H1 (cell line): ENCODE measurements at regions not wholly inside any gene's neighbourhood (a gene's known extent, or its start where the extent isn't known, plus 50 kb on each side); places are given as distances from the start of the nearest gene placed in this dataset.

Source experiments
- CTCF ChIA-PET: fragments of 300-600 bp; sonication (Branson Sonifier 250); formaldehyde crosslinking; loops from one replicate; lab custom pipeline; 2021; ENCODE audit not compliant: partially characterized antibody; lab: Charles Lee
- POLR2A ChIA-PET: fragments of 300-600 bp; sonication (Branson Sonifier 250); formaldehyde crosslinking; loops from one replicate; lab custom pipeline; 2021; ENCODE audit warnings: inconsistent platforms; ENCODE audit not compliant: partially characterized antibody; lab: Charles Lee
- DNase-seq, 2 experiments: peaks; one replicate each; pipeline versions ENCODE4 v3.0.0 to v3.0.0-alpha.2; 2010 to 2022; ENCODE audit warnings: low spot score in 2 of 2, low read depth in 1 of 2, mixed read lengths in 1 of 2
- FAIRE-seq: peaks from 2 replicates; lab custom pipeline; 2011; peaks lifted over from hg19 to GRCh38; lab: Jason Lieb, UNC
- H2AFZ ChIP-seq: 2 replicates; pipeline ENCODE4 v1.8.1; 2012; ENCODE audit warnings: low read length, inconsistent platforms
- H2AK5ac ChIP-seq: 2 replicates; pipeline ENCODE4 v1.6.1; 2013; ENCODE audit warnings: low read depth, low read length
- H2BK120ac ChIP-seq: replicated peaks from 2 replicates; pipeline ENCODE3; 2013; ENCODE audit warnings: low read depth, low read length, inconsistent platforms
- H2BK12ac ChIP-seq: 2 replicates; pipeline ENCODE4 v1.6.1; 2013; ENCODE audit warnings: low read depth, low read length
- H2BK15ac ChIP-seq: 2 replicates; pipeline ENCODE4 v1.6.1; 2013; ENCODE audit warnings: low read length
- H2BK20ac ChIP-seq: 2 replicates; pipeline ENCODE4 v1.6.1; 2013; ENCODE audit warnings: low read length
- H2BK5ac ChIP-seq: 2 replicates; pipeline ENCODE4 v1.6.1; 2013; ENCODE audit warnings: low read depth, low read length
- H3K14ac ChIP-seq: 2 replicates; pipeline ENCODE4 v1.6.1; 2013; ENCODE audit warnings: inconsistent platforms; ENCODE audit not compliant: insufficient read length
- H3K18ac ChIP-seq: 2 replicates; pipeline ENCODE4 v1.6.1; 2013; ENCODE audit warnings: low read length; ENCODE audit errors: extremely low read depth
- H3K23ac ChIP-seq: 2 replicates; pipeline ENCODE4 v1.6.1; 2013; ENCODE audit warnings: inconsistent platforms; ENCODE audit not compliant: insufficient read length
- H3K23me2 ChIP-seq: 2 replicates; pipeline ENCODE4 v1.6.1; 2013; ENCODE audit warnings: low read depth, low read length
- H3K27ac ChIP-seq: 2 replicates; pipeline ENCODE4 v1.6.1; 2011; ENCODE audit warnings: low read depth, low read length, inconsistent platforms
- H3K27me3 ChIP-seq, 4 experiments: replicated peaks in 1 of 4; 1 replicate in 1 of 4; 2 replicates in 3 of 4; pipeline versions ENCODE4 v1.6.1 to v1.8.1; 2011 to 2013; ENCODE audit warnings: low read length in 3 of 4, mild to moderate bottlenecking in 3 of 4, inconsistent platforms in 2 of 4, mixed read lengths in 2 of 4, moderate library complexity in 1 of 4; ENCODE audit not compliant: control insufficient read depth in 3 of 4, insufficient read depth in 3 of 4; ENCODE audit errors: extremely low read depth in 1 of 4
- H3K36me3 ChIP-seq, 4 experiments: 2 replicates each; pipeline versions ENCODE4 v1.6.1 to v1.8.1; 2011 to 2013; ENCODE audit warnings: mild to moderate bottlenecking in 4 of 4, low read length in 3 of 4, moderate library complexity in 2 of 4, control low read depth in 1 of 4, inconsistent platforms in 1 of 4; ENCODE audit not compliant: insufficient read depth in 4 of 4, control insufficient read depth in 2 of 4
- H3K4ac ChIP-seq: replicated peaks from 2 replicates; pipeline ENCODE3; 2013; ENCODE audit warnings: low read length, low read depth, mixed read lengths, inconsistent platforms; ENCODE audit not compliant: insufficient read length
- H3K4me1 ChIP-seq, 4 experiments: replicated peaks in 1 of 4; 1 replicate in 1 of 4; 2 replicates in 3 of 4; pipeline versions ENCODE4 v1.6.1 to v1.8.1; 2011 to 2013; ENCODE audit warnings: low read length in 3 of 4, inconsistent platforms in 2 of 4, mixed read lengths in 1 of 4; ENCODE audit not compliant: insufficient read depth in 4 of 4, control insufficient read depth in 3 of 4
- H3K4me2 ChIP-seq, 2 experiments: 2 replicates each; pipeline versions ENCODE4 v1.6.1 to v1.8.1; 2011 to 2013; ENCODE audit warnings: low read depth in 2 of 2, low read length in 2 of 2, control low read depth in 1 of 2, inconsistent platforms in 1 of 2, mild to moderate bottlenecking in 1 of 2; ENCODE audit not compliant: insufficient read depth in 1 of 2
- H3K4me3 ChIP-seq, 4 experiments: fragments of 200-600, 300-600 bp in 1 of 4; sonication (generic), shearing (Covaris generic), sonication (Bioruptor Twin) in 1 of 4; 2 replicates each; pipeline versions ENCODE4 v1.5.1 to v1.8.1; 2011 to 2016; ENCODE audit warnings: low read length in 4 of 4, low read depth in 3 of 4, control low read depth in 2 of 4, inconsistent platforms in 2 of 4, mild to moderate bottlenecking in 2 of 4, mixed read lengths in 1 of 4, moderate library complexity in 1 of 4; ENCODE audit not compliant: insufficient read depth in 2 of 4; ENCODE audit errors: extremely low read depth in 1 of 4
- H3K56ac ChIP-seq: replicated peaks from 2 replicates; pipeline ENCODE3; 2013; ENCODE audit warnings: low read depth, mild to moderate bottlenecking, mixed read lengths, low read length, inconsistent platforms; ENCODE audit not compliant: insufficient read length
- H3K79me1 ChIP-seq: 2 replicates; pipeline ENCODE4 v1.6.1; 2013; ENCODE audit warnings: low read depth, low read length, control low read depth
- H3K79me2 ChIP-seq, 2 experiments: 2 replicates each; pipeline versions ENCODE4 v1.6.1 to v1.8.1; 2012 to 2013; ENCODE audit warnings: low read length in 2 of 2, mild to moderate bottlenecking in 2 of 2, inconsistent platforms in 1 of 2; ENCODE audit not compliant: insufficient read depth in 2 of 2, control insufficient read depth in 1 of 2
- H3K9ac ChIP-seq, 4 experiments: replicated peaks in 1 of 4; 1 replicate in 1 of 4; 2 replicates in 3 of 4; pipeline versions ENCODE4 v1.6.1 to v1.8.1; 2011 to 2013; ENCODE audit warnings: low read depth in 3 of 4, low read length in 3 of 4, control low read depth in 2 of 4, mild to moderate bottlenecking in 2 of 4, moderate library complexity in 2 of 4, inconsistent platforms in 1 of 4; ENCODE audit errors: extremely low read depth in 1 of 4
- H3K9me3 ChIP-seq, 2 experiments: 2 replicates each; pipeline versions ENCODE4 v1.6.1 to v1.8.1; 2012 to 2013; ENCODE audit warnings: mild to moderate bottlenecking in 2 of 2, moderate library complexity in 2 of 2, control low read depth in 1 of 2, inconsistent platforms in 1 of 2, low read depth in 1 of 2, low read length in 1 of 2, mixed read lengths in 1 of 2; ENCODE audit not compliant: insufficient read depth in 2 of 2
- H4K20me1 ChIP-seq, 2 experiments: replicated peaks in 1 of 2; 2 replicates each; pipeline versions ENCODE3 to v1.8.1; 2011 to 2013; ENCODE audit warnings: inconsistent platforms in 2 of 2, low read length in 2 of 2, mild to moderate bottlenecking in 1 of 2; ENCODE audit not compliant: insufficient read depth in 2 of 2, control insufficient read depth in 1 of 2
- H4K5ac ChIP-seq: 2 replicates; pipeline ENCODE4 v1.6.1; 2013; ENCODE audit warnings: low read length, low read depth, mixed read lengths, inconsistent platforms; ENCODE audit not compliant: insufficient read length
- H4K8ac ChIP-seq: 2 replicates; pipeline ENCODE4 v1.8.0; 2013; ENCODE audit warnings: mild to moderate bottlenecking, moderate library complexity, low read length, inconsistent platforms; ENCODE audit not compliant: insufficient read depth; ENCODE audit errors: extremely low read depth
- H4K91ac ChIP-seq: replicated peaks from 2 replicates; pipeline ENCODE3; 2013; ENCODE audit warnings: low read length, mixed read lengths, inconsistent platforms; ENCODE audit not compliant: insufficient read length
- ASH2L ChIP-seq: fragments of 200-600, 300-600 bp; sonication (generic); IDR thresholded peaks from one replicate; pipeline ENCODE4 v1.7.1; 2017; ENCODE audit warnings: low read length
- BCL11A ChIP-seq, 2 experiments: IDR thresholded peaks; one replicate each; pipeline ENCODE4 v1.6.1; 2011; ENCODE audit warnings: low read depth in 2 of 2, low read length in 2 of 2, mild to moderate bottlenecking in 2 of 2
- CBX5 ChIP-seq: fragments of 300-800, 300-1000 bp; sonication (generic); IDR thresholded peaks from 2 replicates; pipeline ENCODE4 v1.7.1; 2016; ENCODE audit warnings: antibody characterized with exemption, low read length, low read depth
- CREB1 ChIP-seq: IDR thresholded peaks from 2 replicates; pipeline ENCODE4 v1.6.1; 2012; ENCODE audit warnings: inconsistent platforms
- EP300 ChIP-seq, 2 experiments: IDR thresholded peaks; 1 replicate in 1 of 2; 2 replicates in 1 of 2; pipeline ENCODE4 v1.6.1; 2011 to 2012; ENCODE audit warnings: low read depth in 2 of 2, low read length in 2 of 2, mild to moderate bottlenecking in 2 of 2, borderline replicate concordance in 1 of 2, inconsistent platforms in 1 of 2, moderate library complexity in 1 of 2
- GABPA ChIP-seq: IDR thresholded peaks from 2 replicates; pipeline ENCODE4 v1.6.1; 2011; ENCODE audit warnings: mild to moderate bottlenecking, low read length, moderate library complexity, borderline replicate concordance; ENCODE audit not compliant: insufficient read depth
- GTF2F1 ChIP-seq: IDR thresholded peaks from 2 replicates; pipeline ENCODE4 v1.6.1; 2012; ENCODE audit warnings: low read depth, low read length, improper control_type of control experiment, borderline replicate concordance
- JUN ChIP-seq: IDR thresholded peaks from 2 replicates; pipeline ENCODE4 v1.6.1; 2011; ENCODE audit warnings: low read depth, mild to moderate bottlenecking, improper control_type of control experiment, low read length
- MAFK ChIP-seq: IDR thresholded peaks from 2 replicates; pipeline ENCODE4 v1.6.1; 2012; ENCODE audit warnings: low read depth, mild to moderate bottlenecking, improper control_type of control experiment, low read length
- NANOG ChIP-seq: IDR thresholded peaks from 2 replicates; pipeline ENCODE4 v1.6.1; 2011; ENCODE audit warnings: low read length, low read depth, mild to moderate bottlenecking, inconsistent platforms; ENCODE audit not compliant: insufficient read depth, poor library complexity, severe bottlenecking
- PHF8 ChIP-seq: fragments of 200-600 bp; sonication (generic); conservative IDR thresholded peaks from 2 replicates; pipeline ENCODE4 v1.7.1; 2012; ENCODE audit warnings: low read depth, mild to moderate bottlenecking, inconsistent platforms, low read length, moderate library complexity
- RAD21 ChIP-seq, 2 experiments: IDR thresholded peaks in 1 of 2; conservative IDR thresholded peaks in 1 of 2; 2 replicates each; pipeline ENCODE4 v1.6.1; 2011; ENCODE audit warnings: low read depth in 2 of 2, low read length in 2 of 2, improper control_type of control experiment in 1 of 2, inconsistent platforms in 1 of 2, mild to moderate bottlenecking in 1 of 2, moderate library complexity in 1 of 2
- SIRT6 ChIP-seq: IDR thresholded peaks from one replicate; pipeline ENCODE4 v1.7.1; 2012; ENCODE audit warnings: low read length, inconsistent platforms
- YY1 ChIP-seq: IDR thresholded peaks from 2 replicates; pipeline ENCODE4 v1.6.1; 2011; ENCODE audit warnings: low read depth, mild to moderate bottlenecking, low read length
- TF ChIP-seq, protein P1 (sequence below): IDR thresholded peaks from 2 replicates; pipeline ENCODE4 v1.6.1; 2012; ENCODE audit warnings: inconsistent platforms

DNA sequence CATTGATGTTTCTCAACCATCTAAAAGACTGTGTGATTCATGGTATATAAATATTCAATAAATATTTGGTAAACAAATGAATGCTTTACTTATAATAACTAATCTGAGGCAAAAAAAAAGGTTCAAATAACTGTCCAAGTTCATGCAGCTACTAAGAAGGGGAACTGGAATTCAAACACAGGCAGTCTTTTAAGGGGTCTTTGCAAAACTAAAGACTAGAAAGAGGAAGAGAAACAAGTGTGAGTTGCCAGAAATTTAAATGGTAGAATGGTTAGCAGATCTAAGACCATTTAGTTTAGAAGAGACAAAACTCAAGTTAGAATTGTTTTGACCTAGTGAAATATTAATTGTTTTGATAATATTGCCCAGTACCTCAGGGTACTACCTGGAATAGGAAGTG lies 642.0 kb upstream of the LRRN3 start:
- Histone ChIP-seq H3K9me3 (no peaks in the 10 kb centered on the region), H3K27me3 (peaks cover 0 to 1% (median 0%) of the 10 kb centered on the region in 4 experiments; a peak in 1 of 7 replicates), H2BK20ac (no peak overlapping the region), H4K5ac (no peak overlapping the region), H3K18ac (no peak overlapping the region), H2AK5ac (no peak overlapping the region), H2AFZ (no peak overlapping the region), H4K8ac (no peak overlapping the region), H3K4me2 (no peak overlapping the region), H3K4ac (no peak overlapping the region), H4K91ac (no peak overlapping the region), H3K36me3 (no peaks in the 10 kb centered on the region), H3K79me2 (no peaks in the 10 kb centered on the region), H2BK5ac (no peak overlapping the region), H3K23me2 (no peaks in the 10 kb centered on the region), H3K4me3 (no peak overlapping the region), H3K4me1 (no peaks in the 10 kb centered on the region), H3K9ac (no peak overlapping the region), H3K14ac (no peak overlapping the region), H3K56ac (no peak overlapping the region), H2BK15ac (no peak overlapping the region), H3K79me1 (no peaks in the 10 kb centered on the region), H2BK120ac (no peak overlapping the region), H4K20me1 (no peaks in the 10 kb centered on the region), H3K23ac (no peak overlapping the region), H2BK12ac (no peak overlapping the region), H3K27ac (no peak overlapping the region)
- CTCF ChIA-PET = no interaction called here
- FAIRE-seq (no peak), DNase-seq (no peak)
- POLR2A ChIA-PET = no interaction called here
- TF ChIP-seq YY1 (no peak), CBX5 (no peak), BCL11A (IDR thresholded peaks at IDR 0.05; ENCODE audit: low read depth in 2 of 2, low read length in 2 of 2) (no peak), CREB1 (no peak), GABPA (no peak), SIRT6 (no peak), NANOG (no peak), GTF2F1 (no peak), RAD21 (IDR thresholded peaks at IDR 0.05 in 1 of 2, conservative IDR thresholded peaks at IDR 0.05 in 1 of 2; ENCODE audit: low read depth in 2 of 2, low read length in 2 of 2) (no peak), EP300 (IDR thresholded peaks at IDR 0.05; ENCODE audit: borderline replicate concordance in 1 of 2, low read depth in 2 of 2, low read length in 2 of 2) (no peak), JUN (no peak), PHF8 (no peak), MAFK (no peak), ASH2L (no peak)
- TF ChIP-seq, protein P1, sequence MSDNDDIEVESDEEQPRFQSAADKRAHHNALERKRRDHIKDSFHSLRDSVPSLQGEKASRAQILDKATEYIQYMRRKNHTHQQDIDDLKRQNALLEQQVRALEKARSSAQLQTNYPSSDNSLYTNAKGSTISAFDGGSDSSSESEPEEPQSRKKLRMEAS = no peak
